ENCODE measurements at regions not wholly inside any gene's neighbourhood (a gene's known extent, or its start where the extent isn't known, plus 50 kb on each side); places are given as distances from the start of the nearest gene placed in this dataset.

DNA sequence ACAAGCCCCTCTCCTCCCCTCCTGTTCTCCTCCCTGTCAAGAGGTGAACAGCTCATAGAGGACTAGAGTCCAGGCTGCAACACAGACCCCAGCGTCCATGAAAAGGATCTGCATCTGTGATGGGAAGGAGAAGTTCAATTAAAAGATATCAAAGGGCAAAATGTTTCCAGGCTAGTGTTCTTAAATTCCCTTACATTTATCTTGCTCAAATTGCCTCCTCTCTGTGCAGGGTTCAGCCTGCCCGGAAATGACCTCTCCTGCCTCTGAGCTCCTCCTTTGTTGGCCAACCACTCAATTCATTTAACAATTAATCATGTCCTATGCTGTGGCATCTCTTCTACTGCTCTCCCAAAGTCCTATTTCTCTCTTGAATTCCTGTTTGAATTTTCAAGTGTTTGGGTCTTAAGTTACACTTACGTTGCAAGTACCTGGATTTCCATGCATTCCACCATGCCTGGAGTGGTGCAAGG is 105.3 kb downstream of the TSN start:
- DNase-seq (ENCODE audit: low spot score), result no peak

DNA sequence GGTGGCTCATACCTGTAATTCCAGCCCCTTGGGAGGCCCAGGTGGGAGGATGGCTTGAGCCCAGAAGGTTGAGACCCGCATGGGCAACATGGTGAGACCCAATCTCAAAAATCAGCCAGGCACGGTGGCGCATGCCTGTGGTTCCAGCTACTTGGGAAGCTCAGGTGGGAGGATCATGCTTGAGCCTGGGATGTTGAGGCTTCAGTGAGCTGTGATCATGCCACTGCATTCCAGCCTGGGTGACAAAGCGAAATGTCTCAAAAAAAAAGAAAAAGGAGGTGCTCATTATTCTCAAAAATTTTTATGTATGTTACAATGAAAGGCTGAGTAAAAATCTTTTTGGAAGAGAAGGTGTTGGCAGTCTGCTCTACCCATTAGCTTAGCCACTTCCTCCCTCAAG is 106.8 kb downstream of the TSN start:
- no peak for DNase-seq (ENCODE audit: low spot score)

DNA sequence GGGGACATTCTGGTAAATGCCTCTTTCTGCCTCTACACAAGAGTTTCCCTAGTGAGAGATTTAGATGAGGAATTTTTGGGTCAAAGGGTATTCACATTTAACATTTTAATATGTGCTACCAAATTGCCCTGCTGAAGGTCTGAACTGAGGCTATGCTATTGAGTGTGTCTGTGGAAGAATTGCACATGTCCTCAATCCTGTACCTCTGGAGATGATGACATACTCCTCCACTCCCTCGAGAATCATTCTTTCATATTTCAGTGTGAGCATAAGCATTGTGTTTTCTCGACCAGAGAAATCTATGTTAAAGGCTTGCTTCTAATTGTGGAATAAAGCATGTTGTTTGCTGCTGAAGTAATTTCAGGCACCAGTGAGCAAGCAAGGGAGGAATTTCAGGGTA is 110.5 kb downstream of the TSN start:
- DNase-seq (ENCODE audit: low spot score), result peak; percentile 33

DNA sequence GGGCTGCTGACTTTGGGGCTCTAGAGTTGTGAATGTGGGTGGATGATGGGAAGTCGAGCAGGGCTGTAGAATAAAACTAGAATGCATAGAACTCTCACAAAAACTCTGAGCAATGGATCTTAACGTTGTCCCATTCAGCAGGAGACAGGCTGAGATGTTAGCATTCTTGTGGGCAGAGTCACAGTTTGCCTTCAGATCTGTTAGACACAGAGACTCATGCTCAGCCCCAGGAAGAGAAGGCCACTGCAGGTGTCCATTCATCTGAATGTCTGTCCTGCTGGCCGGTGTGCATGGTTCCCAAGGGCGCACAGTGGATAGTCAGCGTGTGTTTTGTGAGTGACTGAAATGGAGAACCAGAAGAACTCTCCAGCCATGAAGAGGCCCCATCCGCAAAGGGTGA is 111.3 kb downstream of the TSN start:
- DNase-seq (ENCODE audit: low spot score), result peak; percentile 68

DNA sequence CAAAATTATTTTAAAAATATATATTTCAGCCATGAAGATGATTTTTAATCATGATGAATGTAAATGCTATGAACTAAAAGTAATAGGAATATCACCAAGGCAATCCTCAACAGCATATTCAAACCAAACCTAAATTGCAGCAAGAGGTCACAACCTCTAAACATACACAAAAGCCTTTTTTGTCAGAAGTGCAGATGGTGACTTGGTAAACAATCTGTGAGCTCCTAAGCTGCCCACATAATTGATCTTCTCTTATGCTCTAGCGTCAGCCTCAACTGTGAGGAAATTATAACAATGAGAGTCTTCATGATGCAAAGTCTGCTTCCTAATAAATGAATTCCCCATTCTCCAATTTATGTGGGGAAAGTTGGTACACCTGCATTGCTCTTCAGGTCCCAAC is 113.2 kb downstream of the TSN start:
- DNase-seq (ENCODE audit: low spot score), result no peak

DNA sequence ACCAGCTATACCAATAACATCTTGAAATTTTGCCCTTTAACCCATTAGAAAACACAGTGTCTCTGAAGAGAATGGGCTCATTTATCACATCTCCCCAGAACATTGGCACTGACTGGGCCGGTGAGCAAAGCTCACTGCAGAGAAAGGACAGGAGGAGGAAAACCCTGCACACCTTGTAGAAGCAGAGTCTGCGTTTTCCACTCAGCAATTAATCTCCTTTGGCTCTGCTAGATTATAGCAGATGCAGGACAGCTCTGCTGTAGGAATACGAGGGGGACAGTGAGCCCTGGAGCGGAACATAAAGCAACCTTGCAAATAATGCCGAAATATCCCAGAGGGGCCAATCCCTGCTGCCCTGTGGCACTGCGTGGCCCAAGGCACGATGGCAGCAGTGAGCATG is 113.9 kb downstream of the TSN start:
- no peak for DNase-seq (ENCODE audit: low spot score)

DNA sequence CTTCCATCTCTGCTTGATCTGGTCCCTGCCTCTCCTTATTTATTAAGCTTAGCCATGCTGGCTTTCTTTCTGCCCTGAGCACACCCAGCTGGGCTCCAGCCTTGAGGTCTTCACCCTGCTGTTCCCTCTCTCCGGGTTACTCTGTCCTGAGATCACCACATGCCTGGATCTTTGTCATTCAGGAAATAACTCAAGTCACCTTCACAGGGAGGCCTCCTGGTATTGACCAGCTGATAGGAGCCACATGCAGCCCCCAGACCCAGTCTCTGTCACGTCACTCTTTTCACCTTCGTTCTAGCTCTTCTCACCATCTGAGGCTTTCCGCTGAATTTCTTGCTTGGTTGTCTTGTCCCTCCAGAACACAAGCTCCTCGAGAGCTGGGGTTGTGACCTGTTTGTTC is 114.4 kb downstream of the TSN start:
- DNase-seq (ENCODE audit: low spot score), result no peak

DNA sequence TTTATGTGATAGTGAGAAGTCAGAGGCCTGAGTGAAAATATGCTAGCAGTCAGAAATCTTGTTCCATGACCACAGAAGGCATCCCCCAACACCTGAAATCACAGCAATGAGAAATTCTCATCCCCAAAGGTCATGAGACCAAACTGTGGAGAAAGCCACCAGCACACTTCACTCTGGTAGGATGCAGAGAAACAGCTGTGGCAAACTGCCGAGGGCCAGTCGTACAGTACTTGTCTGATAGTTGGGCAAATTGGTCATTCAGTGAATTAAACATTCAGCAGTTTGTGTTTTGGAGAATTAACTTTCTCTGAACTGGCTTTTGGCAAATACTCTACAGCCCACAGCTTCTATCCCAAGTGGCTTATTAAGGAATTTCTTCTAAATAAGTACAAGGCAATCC is 117.2 kb downstream of the TSN start:
- DNase-seq (ENCODE audit: low spot score), result no peak

DNA sequence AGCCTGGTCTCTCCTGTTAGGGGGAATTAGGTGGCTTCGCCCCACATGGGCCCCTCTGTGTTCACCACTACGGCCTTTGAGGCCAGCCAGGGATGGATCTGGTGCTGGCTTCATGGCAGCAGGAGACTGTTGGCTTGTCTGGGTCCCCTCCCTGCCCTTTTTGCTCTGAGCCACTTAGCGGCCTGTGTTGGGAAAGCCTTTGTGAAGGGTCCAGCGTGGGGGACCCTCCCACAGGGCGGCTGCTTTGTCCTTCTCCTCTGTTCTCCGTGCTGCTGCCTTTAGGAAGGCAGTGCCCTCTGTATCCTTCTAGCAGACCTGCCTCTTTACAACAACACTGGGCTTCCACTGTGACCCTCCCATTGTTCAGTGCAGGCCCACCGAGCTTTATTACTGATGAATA is 118.4 kb downstream of the TSN start:
- DNase-seq (ENCODE audit: low spot score), result no peak

DNA sequence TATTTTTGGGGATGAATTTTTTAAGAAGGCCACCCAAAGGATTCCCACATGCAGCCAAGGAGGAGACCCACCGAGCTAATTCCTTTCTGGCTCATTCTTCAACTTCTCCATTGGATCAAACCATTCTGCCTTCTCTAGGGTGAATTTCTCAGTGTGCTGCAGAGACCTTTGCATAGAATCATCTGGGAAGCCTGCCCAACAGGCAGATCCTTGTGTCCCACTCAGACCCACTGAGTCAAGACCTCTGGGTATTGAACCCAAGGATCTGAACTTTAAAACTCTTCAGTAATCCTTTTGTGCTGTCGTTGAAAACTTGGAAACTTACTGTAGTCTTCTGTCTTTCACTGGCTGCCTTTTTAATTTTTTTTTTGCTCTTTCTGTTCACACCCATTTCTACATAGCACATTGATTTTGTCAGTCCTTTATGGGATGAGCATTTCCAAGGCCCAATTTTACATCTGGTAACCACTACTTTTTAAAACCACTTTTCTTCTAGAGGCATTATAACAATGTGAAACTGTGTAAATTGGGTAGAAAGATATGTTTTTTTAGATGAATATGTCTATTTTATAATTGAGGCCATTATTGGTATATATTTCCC is 120.2 kb downstream of the TSN start:
- no peak for DNase-seq (ENCODE audit: low spot score)

DNA sequence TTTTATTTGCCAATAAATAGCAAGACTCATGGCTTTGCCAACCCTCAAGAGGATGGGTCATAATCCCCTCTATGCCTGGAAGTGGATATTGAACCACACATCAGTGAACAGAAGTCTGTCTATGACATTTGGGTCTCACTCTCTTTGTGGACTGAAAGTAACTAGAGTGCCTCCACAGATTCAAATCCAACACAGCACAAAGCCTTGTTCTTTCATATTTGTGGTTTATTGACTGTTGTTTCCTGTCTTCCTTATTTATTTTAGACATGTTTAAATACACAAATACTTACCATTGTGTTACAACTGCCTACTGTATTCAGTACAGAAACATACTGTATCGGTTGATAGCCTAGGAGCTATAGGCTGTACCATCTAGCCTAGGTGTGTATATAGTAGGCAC is 121.9 kb downstream of the TSN start:
- no peak for DNase-seq (ENCODE audit: low spot score)

DNA sequence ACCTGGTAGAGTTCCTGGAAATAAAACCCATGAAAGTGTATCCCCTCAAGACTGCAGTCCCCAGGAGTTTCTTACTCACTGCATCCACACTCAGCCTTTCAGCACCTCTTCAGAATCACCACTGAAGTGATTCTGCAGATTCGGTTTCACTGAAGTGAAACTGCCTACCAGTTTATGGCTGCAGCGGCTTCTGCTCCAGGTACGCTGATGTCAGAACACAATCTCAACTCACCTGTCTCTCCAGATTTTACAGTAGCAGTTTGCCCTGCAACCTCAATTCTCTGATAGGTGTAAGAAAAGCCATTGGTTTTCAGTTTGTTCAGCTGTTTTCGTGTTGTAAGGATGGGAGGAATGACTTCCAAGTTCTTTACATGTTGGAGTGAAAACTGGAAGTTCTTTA is 124.8 kb downstream of the TSN start:
- no peak for DNase-seq (ENCODE audit: low spot score)

DNA sequence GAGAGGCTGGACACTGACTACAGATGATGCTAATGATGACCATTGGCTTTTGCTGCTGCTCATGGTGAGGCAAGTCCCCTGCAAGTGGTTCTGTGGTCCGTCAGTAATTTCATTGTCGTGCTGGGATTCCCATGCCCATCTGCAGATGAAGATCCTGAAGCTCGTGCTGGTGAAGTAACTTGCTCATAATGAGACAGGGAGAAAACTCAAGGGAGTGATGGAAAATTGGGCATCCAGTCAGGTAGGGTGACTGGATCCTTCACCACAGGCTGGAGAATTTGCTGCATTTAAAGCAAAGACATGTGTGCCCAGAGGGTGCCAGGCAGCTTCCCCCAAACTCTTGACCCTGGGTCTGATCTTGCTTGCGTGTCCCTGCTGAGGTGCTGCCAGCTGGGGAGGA is 125.6 kb downstream of the TSN start:
- DNase-seq (ENCODE audit: low spot score), result no peak

DNA sequence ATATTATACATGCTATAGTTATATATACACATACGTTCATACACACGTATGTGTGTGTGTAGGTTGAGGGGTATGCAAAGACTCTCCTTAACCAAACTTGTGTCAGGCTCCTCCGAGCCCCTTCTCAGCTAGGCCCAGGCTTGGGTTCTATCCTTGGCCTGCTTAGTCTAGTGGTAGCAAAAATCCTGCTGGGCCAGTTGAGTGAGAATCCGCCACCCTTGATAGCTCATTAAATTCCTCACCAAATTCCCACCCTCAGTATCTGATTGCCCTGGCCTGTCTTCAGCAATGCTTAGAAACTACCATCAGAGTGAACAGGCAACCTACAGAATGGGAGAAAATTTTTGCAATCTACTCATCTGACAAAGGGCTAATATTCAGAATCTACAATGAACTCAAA is 126.5 kb downstream of the TSN start:
- DNase-seq (ENCODE audit: low spot score), result no peak

DNA sequence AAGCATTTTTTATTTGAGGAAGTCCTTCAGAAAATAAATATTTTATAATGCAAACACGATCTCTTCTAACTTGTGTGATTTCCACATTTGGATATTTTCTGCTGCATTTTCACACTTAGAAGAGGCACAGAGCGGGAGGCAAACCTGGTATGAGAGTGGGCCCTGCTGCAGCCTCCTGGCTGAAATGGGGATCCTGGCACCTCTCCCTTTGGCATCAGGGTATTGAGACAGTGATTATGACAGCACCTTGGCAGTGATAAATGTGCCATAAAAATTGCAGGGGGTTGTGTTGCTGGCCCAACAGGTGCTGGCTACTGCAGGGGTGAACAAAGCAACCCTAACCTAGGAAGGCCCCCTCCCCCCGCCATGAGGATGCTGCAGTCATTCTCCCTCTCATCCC is 128.6 kb downstream of the TSN start:
- DNase-seq (ENCODE audit: low spot score), result no peak

DNA sequence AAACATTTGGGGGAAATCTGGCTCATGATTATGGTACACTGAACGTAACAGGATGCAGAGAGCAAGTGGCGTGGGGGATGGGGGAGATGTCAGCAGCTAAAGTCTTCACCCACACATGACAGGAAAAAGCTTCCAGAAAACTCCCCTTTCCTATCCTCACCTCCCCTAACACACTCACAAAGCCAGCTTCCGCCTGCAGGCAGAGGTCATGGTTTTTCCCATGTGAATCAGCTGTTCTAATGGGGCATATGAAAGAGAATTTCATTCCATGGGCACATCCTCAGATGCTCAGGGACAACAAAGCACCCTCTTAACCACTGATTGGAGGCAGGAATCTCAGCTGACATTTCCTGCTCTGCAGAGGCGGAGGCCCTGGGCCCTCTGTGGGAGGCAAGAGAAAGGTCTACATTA is 129.1 kb downstream of the TSN start:
- DNase-seq (ENCODE audit: low spot score), result no peak

DNA sequence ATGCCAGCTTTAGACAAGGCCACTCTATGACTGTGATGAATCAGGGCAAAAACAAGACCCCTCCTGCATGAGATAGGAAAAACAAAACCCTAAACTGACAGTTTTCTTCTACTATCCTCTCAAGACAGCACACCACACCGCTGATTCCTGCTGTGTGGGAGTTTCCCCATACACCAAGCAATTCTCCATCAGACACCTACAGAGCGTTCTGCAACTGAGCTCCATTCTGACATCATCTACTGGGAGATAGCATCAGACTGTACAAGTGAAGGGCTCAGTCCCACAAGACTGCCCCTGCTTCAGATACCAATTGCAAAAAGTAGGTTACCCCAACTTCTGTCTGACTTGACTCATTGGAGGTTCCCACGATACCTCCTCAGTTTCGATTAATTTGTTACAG is 130.6 kb downstream of the TSN start:
- DNase-seq (ENCODE audit: low spot score), result no peak

DNA sequence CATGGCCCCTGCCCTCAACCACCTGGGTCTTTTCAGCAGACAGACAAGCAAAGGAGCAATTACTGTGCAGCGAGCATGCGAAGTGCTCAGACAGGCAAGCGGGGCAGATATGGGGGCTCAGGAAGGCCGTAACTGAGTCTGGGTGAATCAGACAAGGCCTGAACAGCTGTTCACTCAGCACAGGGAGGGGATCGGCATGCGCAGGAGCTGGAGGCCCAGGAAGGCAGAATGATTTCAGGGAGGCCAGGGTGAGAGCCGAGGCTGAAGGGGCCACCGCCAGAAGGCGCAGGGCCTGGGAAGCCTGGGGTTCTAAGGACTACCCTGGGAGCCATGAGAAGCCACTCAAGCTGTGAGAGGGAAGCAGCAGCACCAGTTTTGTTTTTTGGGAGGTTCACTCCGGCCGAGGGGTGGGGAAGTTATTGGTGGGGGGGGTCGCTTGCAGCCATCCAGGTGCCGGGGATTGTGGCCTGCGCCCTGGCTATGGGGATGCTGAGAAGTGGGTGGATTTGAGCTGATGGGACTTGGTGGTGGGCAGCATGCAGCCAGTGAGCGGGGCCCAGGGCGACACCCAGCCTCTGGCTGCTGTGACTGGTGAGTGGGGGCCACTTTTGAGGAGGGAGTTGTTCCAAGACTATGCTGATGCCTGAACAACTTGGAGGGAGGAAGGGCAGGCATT is 132.2 kb downstream of the TSN start:
- no peak for DNase-seq (ENCODE audit: low spot score)

DNA sequence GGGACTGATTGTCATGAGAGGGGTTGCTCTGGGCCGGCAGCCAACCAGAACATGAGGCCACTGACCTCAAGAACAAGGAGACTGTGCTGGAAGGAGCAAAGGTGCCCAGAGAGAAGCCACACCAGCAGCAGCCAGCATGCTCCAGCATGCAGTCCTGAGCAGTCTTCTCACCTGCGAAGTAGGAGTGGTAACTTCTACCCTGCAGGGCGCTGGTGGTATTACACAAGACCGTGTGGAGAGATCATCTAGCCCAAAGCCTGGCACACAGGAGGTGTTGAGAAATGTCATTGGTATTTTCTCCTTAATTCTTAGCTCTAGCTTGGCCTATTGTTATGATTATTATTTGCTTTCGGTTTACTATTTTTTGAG is 132.7 kb downstream of the TSN start:
- DNase-seq (ENCODE audit: low spot score), result no peak

DNA sequence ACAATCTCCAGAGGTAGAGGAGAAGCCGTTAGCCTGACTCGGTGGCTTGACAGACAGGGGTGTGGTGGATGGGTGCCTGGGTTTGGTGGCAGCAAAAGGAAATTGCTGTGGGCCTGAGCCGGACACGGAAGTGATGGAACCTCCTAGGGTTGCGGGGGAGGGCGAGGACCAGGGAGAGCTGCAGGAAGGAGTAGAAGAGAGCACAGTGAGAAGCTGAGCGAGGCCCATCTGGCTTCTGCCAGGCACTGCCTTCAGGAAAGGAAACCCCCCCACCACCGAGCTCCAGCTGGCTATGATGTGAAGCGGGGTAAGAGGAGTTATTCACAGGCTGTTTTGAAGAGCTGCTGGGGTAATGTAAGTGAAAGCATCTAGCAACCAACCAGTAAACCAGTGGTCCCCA is 134.6 kb downstream of the TSN start:
- DNase-seq (ENCODE audit: low spot score), result no peak

DNA sequence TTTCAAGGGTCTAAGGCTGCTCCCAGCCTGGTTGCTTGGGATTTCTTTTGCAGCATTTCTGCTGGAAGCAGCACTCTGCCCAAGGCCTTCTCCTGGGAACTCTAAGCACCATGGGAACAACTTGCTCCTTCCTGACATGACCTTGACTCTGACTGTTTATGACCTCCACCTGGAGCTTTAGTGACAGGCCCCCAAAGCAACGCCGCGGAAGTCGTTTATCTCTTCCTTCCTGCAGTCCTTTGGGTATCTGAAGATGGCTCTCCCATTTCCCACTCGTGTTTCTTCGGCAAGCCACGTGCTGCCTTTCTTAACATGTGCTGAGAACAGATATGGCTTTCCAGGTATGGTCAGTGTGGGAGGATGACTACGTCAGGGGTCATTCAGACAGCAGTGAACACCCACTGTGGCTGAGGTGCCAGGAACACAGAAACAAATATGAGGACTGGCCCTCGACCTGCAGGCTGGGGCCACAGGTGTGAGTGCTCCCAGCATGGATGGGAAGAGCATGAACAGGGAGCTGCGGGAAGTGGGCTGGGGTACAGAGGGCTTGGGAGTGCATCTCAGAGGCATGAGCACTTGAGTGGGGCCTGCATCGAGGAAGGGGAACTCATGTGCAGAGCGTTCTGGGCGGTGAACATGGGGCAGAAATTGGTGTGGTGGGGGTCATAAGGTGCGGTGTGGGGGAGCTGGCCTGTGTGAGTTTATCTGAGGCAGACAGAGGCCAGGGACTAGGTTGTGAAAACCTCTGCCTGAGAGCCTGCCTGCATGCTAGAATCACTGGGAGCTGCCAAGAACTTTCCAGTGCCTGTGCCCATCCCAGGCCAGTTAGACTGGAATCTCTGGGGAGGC is 140.5 kb downstream of the TSN start:
- DNase-seq (ENCODE audit: low spot score), result no peak

DNA sequence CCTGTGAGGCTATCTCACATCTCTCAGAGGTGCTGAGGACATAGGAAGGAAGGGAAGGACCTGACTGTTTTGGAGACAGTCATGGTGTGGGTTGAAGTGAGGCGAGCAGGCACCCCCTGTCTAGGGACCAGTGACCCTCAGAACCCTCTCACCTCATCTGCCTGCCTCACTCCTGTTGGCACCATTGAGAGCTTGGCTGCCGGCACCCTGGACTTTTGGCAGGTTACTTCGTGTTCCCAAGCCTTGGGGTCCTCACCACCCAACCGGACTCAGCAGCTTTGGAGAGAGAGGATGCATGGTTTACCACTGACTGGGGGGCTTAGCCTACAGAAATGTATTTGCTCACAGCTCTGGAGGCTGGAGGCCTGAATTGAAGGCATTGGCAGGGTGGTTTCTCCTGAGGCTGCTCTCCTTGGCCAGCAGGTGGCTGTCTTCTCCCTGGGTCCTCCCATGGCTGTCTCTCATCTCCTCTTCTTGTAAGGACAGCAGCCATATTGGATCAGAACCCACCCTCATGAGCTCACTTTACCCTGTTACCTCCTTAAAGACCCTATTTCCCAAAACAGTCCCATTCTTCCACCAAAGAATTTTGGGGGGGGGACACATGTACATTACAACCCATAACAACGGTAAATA is 142.0 kb downstream of the TSN start:
- DNase-seq (ENCODE audit: low spot score), result peak; percentile 61

DNA sequence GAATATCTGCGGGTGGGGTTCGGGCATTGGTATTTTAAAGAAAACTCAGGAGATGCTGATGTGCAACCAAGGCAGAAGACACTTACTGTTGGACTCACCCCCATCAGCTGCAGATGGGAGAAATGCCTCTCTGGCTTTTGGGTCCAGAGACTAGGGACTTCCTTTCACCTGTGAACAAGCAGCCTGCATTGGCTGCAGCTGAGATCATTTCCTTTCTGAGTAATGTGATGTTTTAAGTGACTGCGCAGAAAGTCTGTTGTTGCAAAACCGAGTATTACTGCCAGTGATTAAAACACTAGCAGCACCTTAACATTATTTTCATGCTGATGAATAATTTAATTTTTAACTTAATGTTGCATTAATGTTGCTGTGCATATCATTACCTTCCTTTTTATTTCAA is 143.0 kb downstream of the TSN start:
- DNase-seq (ENCODE audit: low spot score), result peak; percentile 58

All from GM03348 (cell line).